ENCODE measurements at regions not wholly inside any gene's neighbourhood (a gene's known extent, or its start where the extent isn't known, plus 50 kb on each side); places are given as distances from the start of the nearest gene placed in this dataset.

- TF ChIP-seq CTCF (IDR thresholded peaks at IDR 0.05) (no peak), POLR2A (IDR thresholded peaks at IDR 0.05) (no peak)
Observed at GRCh38 chr4:180615746-180616145, 1627.5 kb upstream of the TENM3 start.
